Ascending aorta (tissue), 2 donors: ENCODE measurements at regions not wholly inside any gene's neighbourhood (a gene's known extent, or its start where the extent isn't known, plus 50 kb on each side); places are given as distances from the start of the nearest gene placed in this dataset.

Experiments
- DNase-seq, 2 donors: peaks; one replicate each; pipeline ENCODE4 v3.0.0-alpha.2; 2019; ENCODE audit warnings: low spot score in 2 of 2
- H3K27ac ChIP-seq, 2 donors: fragments of 200-600 bp; sonication (generic); one replicate each; pipeline ENCODE4 v1.5.1; 2016 to 2017; ENCODE audit warnings: mild to moderate bottlenecking in 1 of 2
- H3K27me3 ChIP-seq: fragments of 200-600 bp; sonication (generic); one replicate; pipeline ENCODE4 v1.5.1; 2017
- H3K36me3 ChIP-seq, 2 donors: fragments of 200-600 bp; sonication (generic); one replicate each; pipeline ENCODE4 v1.5.1; 2016
- H3K4me1 ChIP-seq, 2 donors: fragments of 200-600 bp; sonication (generic); one replicate each; pipeline ENCODE4 v1.5.1; 2016 to 2017; ENCODE audit warnings: mild to moderate bottlenecking in 1 of 2
- H3K4me3 ChIP-seq, 2 donors: fragments of 200-600 bp; sonication (generic); one replicate each; pipeline ENCODE4 v1.5.1; 2016 to 2017; ENCODE audit warnings: mild to moderate bottlenecking in 1 of 2
- H3K9me3 ChIP-seq, 2 donors: fragments of 200-600 bp; sonication (generic); one replicate each; pipeline ENCODE4 v1.5.1; 2016
- CTCF ChIP-seq, 3 experiments: fragments of 200-600 bp in 2 of 3; fragments of 450-650 bp in 1 of 3; sonication (generic) in 2 of 3; IDR thresholded peaks; one replicate each; pipeline ENCODE4 v1.5.1; 2016 to 2019; ENCODE audit warnings: antibody characterized with exemption in 3 of 3, mild to moderate bottlenecking in 1 of 3, moderate library complexity in 1 of 3
- intact Hi-C: fragments of 100-400 bp; cut with DNase I; formaldehyde crosslinking; loops from one replicate; pipeline ENCODE4 v1.15.1; 2023

DNA sequence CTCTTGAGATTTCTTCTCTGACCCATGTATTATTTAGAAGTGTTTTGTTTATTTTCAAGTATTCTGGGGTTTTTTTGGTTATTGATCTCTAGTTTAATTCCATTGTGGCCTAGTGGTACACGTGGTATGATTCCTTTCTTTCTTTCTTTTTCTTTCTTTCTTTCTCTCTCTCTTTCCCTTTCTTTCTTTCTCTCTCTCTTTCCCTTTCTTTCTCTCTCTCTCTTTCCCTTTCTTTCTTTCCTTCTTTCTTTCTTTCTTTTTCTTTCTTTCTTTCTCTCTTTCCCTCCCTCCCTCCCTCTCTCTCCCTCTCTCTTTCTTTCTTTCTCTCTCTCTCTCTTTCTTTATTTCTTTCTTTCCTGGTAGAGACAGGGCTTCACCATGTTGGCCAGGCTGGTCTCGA lies 85.7 kb upstream of the UBE2E1 start:
- Histone ChIP-seq H3K4me3 (no peak overlapping the region), H3K4me1 (no peaks in the 10 kb centered on the region), H3K9me3 (no peaks in the 10 kb centered on the region), H3K27ac (no peak overlapping the region), H3K27me3 (no peaks in the 10 kb centered on the region), H3K36me3 (no peaks in the 10 kb centered on the region)
- intact Hi-C loops: no loop called here
- DNase-seq: no peak
- no peak for TF ChIP-seq CTCF (IDR thresholded peaks at IDR 0.05)

- no peaks in the 10 kb centered on the region for H3K27me3 ChIP-seq
- DNase-seq: no peak
- no peak overlapping the region for H3K4me3 ChIP-seq
- no peak overlapping the region for H3K27ac ChIP-seq
- TF ChIP-seq CTCF (IDR thresholded peaks at IDR 0.05): no peak
- no peaks in the 10 kb centered on the region for H3K9me3 ChIP-seq
- no peaks in the 10 kb centered on the region for H3K36me3 ChIP-seq
- intact Hi-C loops: no loop called here
- H3K4me1 ChIP-seq: no peaks in the 10 kb centered on the region
Observed at GRCh38 chr3:23720885-23721284, 84.9 kb upstream of the UBE2E1 start.

DNA sequence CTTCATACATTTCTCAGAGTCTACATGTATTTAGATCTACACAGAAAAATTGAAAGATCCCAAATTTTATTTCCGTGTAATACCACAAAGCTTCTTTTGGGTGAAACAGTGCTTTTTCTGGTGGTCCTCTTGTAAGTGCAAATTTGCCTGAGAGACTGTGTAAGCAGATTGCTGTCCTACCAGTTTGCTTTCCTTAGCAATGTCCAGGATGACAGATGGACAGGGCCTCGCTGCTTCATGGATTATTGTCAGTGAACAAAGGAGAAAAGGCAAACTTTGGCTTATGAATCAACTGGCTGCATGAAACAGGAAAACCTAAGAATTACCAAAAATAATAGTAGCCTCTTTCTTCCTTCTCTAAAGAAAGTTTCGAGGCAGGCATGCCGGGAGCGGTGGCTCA lies 82.6 kb upstream of the UBE2E1 start:
- no peak for TF ChIP-seq CTCF (IDR thresholded peaks at IDR 0.05)

GRCh38 chr3:23723930-23724329 lies 81.8 kb upstream of the UBE2E1 start:
- Histone ChIP-seq H3K4me1 (no peaks in the 10 kb centered on the region), H3K27ac (no peak overlapping the region), H3K27me3 (no peaks in the 10 kb centered on the region), H3K4me3 (no peak overlapping the region), H3K9me3 (no peaks in the 10 kb centered on the region), H3K36me3 (no peaks in the 10 kb centered on the region)
- no peak for TF ChIP-seq CTCF (IDR thresholded peaks at IDR 0.05)
- DNase-seq: no peak
- intact Hi-C loops: no loop called here

More for the DNA sequence above, 82.6 kb upstream of the UBE2E1 start:
- Histone ChIP-seq H3K9me3 (no peaks in the 10 kb centered on the region), H3K27ac (no peak overlapping the region), H3K4me3 (no peak overlapping the region), H3K36me3 (no peaks in the 10 kb centered on the region), H3K27me3 (no peaks in the 10 kb centered on the region), H3K4me1 (no peaks in the 10 kb centered on the region)
- no peak for DNase-seq
- intact Hi-C loops: no loop called here

- Histone ChIP-seq H3K27me3 (no peaks in the 10 kb centered on the region), H3K4me1 (no peaks in the 10 kb centered on the region), H3K36me3 (no peaks in the 10 kb centered on the region), H3K4me3 (no peak overlapping the region), H3K9me3 (no peaks in the 10 kb centered on the region), H3K27ac (no peak overlapping the region)
- no peak for TF ChIP-seq CTCF (IDR thresholded peaks at IDR 0.05)
- DNase-seq: no peak
- intact Hi-C loops: no loop called here
Observed at GRCh38 chr3:23726811-23727548, 78.8 kb upstream of the UBE2E1 start.
